Gastroesophageal sphincter (tissue), 4 donors: ENCODE measurements at regions not wholly inside any gene's neighbourhood (a gene's known extent, or its start where the extent isn't known, plus 50 kb on each side); places are given as distances from the start of the nearest gene placed in this dataset.

ENCODE experiments used
- ATAC-seq: fragments of 150-250 bp; one replicate; pipeline ENCODE4 v1.9.1; 2016; ENCODE audit warnings: mild to moderate bottlenecking, moderate library complexity
- H3K27ac ChIP-seq, 4 donors: fragments of 200-600 bp; sonication (generic) in 3 of 4; 1 replicate in 3 of 4; 2 replicates in 1 of 4; pipeline ENCODE4 v1.5.1; 2016 to 2019
- H3K27me3 ChIP-seq: fragments of 200-600 bp; sonication (generic); one replicate; pipeline ENCODE4 v1.5.1; 2019
- H3K36me3 ChIP-seq, 2 donors: fragments of 200-600 bp; sonication (generic); one replicate each; pipeline ENCODE4 v1.5.1; 2019; ENCODE audit warnings: control low read depth in 1 of 2
- H3K4me1 ChIP-seq, 3 donors: fragments of 200-600 bp; sonication (generic); 1 replicate in 2 of 3; 2 replicates in 1 of 3; pipeline ENCODE4 v1.5.1; 2016 to 2019; ENCODE audit warnings: control low read depth in 2 of 3
- H3K4me3 ChIP-seq, 2 donors: fragments of 200-600 bp; sonication (generic); one replicate each; pipeline ENCODE4 v1.5.1; 2019; ENCODE audit warnings: mild to moderate bottlenecking in 1 of 2, moderate library complexity in 1 of 2
- H3K9me3 ChIP-seq, 3 donors: fragments of 200-600 bp; sonication (generic); one replicate each; pipeline ENCODE4 v1.5.1; 2017 to 2019; ENCODE audit warnings: control low read depth in 2 of 3
- CTCF ChIP-seq, 4 experiments: fragments of 200-600 bp in 2 of 4; fragments of 450-650 bp in 2 of 4; sonication (generic) in 1 of 4; IDR thresholded peaks; one replicate each; pipeline ENCODE4 v1.5.1; 2017 to 2019; ENCODE audit warnings: antibody characterized with exemption in 4 of 4, mild to moderate bottlenecking in 2 of 4, moderate library complexity in 2 of 4
- EP300 ChIP-seq: sonication (generic); formaldehyde crosslinking; IDR thresholded peaks from one replicate; pipeline ENCODE4 v1.6.1; 2017; ENCODE audit warnings: antibody characterized with exemption, mild to moderate bottlenecking
- POLR2A ChIP-seq, 2 donors: fragments of 450-650 bp; IDR thresholded peaks; one replicate each; pipeline ENCODE4 v1.6.1; 2017; ENCODE audit warnings: antibody characterized with exemption in 2 of 2, mild to moderate bottlenecking in 2 of 2, moderate library complexity in 1 of 2
- POLR2AphosphoS5 ChIP-seq: sonication (generic); formaldehyde crosslinking; IDR thresholded peaks from one replicate; pipeline ENCODE4 v1.6.1; 2017; ENCODE audit warnings: antibody characterized with exemption
- WGBS, 2 donors: methylation state at CpG; one replicate each; pipeline ENCODE4 v1.1.5; 2018; ENCODE audit warnings: low coverage in 1 of 2; 5-methylcytosine and 5-hydroxymethylcytosine counted together

GRCh38 chr20:58023346-58023745, 205.1 kb downstream of the ANKRD60 start:
- no peak overlapping the region for H3K27ac ChIP-seq
- 95 to 100% methylated on average over 2 to 4 of the region's 9 CpGs for WGBS, 2 donors
- peaks cover 0 to 32% (median 9%) of the 10 kb centered on the region in 3 donors for H3K4me1 ChIP-seq
- no peaks in the 10 kb centered on the region for H3K36me3 ChIP-seq
- TF ChIP-seq POLR2AphosphoS5 (no peak), POLR2A (IDR thresholded peaks at IDR 0.05) (no peak), EP300 (no peak), CTCF (IDR thresholded peaks at IDR 0.05) (no peak)
- no peaks in the 10 kb centered on the region for H3K9me3 ChIP-seq
- H3K27me3 ChIP-seq = peaks cover 14% of the 10 kb centered on the region
- H3K4me3 ChIP-seq = no peak overlapping the region
- no peak for ATAC-seq

- Histone ChIP-seq H3K4me3 (no peak overlapping the region), H3K9me3 (no peaks in the 10 kb centered on the region), H3K4me1 (peaks cover 0 to 32% (median 9%) of the 10 kb centered on the region in 3 donors), H3K27me3 (peaks cover 11% of the 10 kb centered on the region), H3K36me3 (no peaks in the 10 kb centered on the region), H3K27ac (no peak overlapping the region)
- 72 to 77% methylated on average over 3 of the region's 3 CpGs for WGBS, 2 donors
- no peak for ATAC-seq
- no peak for TF ChIP-seq POLR2AphosphoS5
- no peak for TF ChIP-seq EP300
- no peak for TF ChIP-seq CTCF (IDR thresholded peaks at IDR 0.05)
- TF ChIP-seq POLR2A (IDR thresholded peaks at IDR 0.05) = no peak
Measured at GRCh38 chr20:58022711-58023110, 205.7 kb downstream of the ANKRD60 start.

- WGBS, 2 donors = 88% methylated on average over 6 of the region's 7 CpGs; no CpG with 5 or more reads in 1 of the 2 donors
- ATAC-seq = peak; percentile 62
- Histone ChIP-seq H3K27ac (peak overlapping the region in 2 of 4 donors; percentile 40 to 46), H3K27me3 (peaks cover 11% of the 10 kb centered on the region), H3K36me3 (no peaks in the 10 kb centered on the region), H3K4me1 (peaks cover 0 to 32% (median 9%) of the 10 kb centered on the region in 3 donors), H3K4me3 (no peak overlapping the region), H3K9me3 (no peaks in the 10 kb centered on the region)
- TF ChIP-seq CTCF (IDR thresholded peaks at IDR 0.05) = no peak
- TF ChIP-seq POLR2AphosphoS5 = no peak
- no peak for TF ChIP-seq POLR2A (IDR thresholded peaks at IDR 0.05)
- TF ChIP-seq EP300 = no peak
Measured at GRCh38 chr20:58021481-58021880, 207.0 kb downstream of the ANKRD60 start.

GRCh38 chr20:58020656-58021454, 207.6 kb downstream of the ANKRD60 start:
- peaks cover 11% of the 10 kb centered on the region for H3K27me3 ChIP-seq
- peak; percentile 68 for ATAC-seq
- 50% methylated on average over 10 of the region's 10 CpGs; no CpG with 5 or more reads in 1 of the 2 donors for WGBS, 2 donors
- no peaks in the 10 kb centered on the region for H3K36me3 ChIP-seq
- peak overlapping the region in 2 of 4 donors; percentile 40 to 46 for H3K27ac ChIP-seq
- peaks cover 0 to 32% (median 9%) of the 10 kb centered on the region in 3 donors for H3K4me1 ChIP-seq
- TF ChIP-seq POLR2A (IDR thresholded peaks at IDR 0.05) (no peak), POLR2AphosphoS5 (no peak), CTCF (IDR thresholded peaks at IDR 0.05) (no peak), EP300 (no peak)
- H3K4me3 ChIP-seq = no peak overlapping the region
- H3K9me3 ChIP-seq = no peaks in the 10 kb centered on the region
